A549 (cell line): ENCODE measurements at regions not wholly inside any gene's neighbourhood (a gene's known extent, or its start where the extent isn't known, plus 50 kb on each side); places are given as distances from the start of the nearest gene placed in this dataset.

Experiments
- ATAC-seq, 2 experiments: fragments of 200-7000 bp in 1 of 2; fragments of >200 bp in 1 of 2; cut with Nextera tagmentation in 1 of 2; cut with Tn5 transposase in 1 of 2; 3 replicates each; pipeline versions ENCODE4 v1.8.0 to v1.9.1; 2018 to 2020; ENCODE audit warnings: mild to moderate bottlenecking in 1 of 2, moderate library complexity in 1 of 2
- CTCF ChIA-PET: fragments of 300-600 bp; sonication (Branson Sonifier 250); formaldehyde crosslinking; extraction: SDS; loops from one replicate; lab custom pipeline; 2021; ENCODE audit warnings: antibody characterized with exemption, inconsistent platforms; lab: Yijun Ruan, JAX
- POLR2A ChIA-PET: fragments of 350-600 bp; formaldehyde crosslinking; extraction: SDS; loops from one replicate; lab custom pipeline; 2021; ENCODE audit warnings: antibody characterized with exemption, inconsistent platforms; lab: Yijun Ruan, JAX
- DNase-seq, 2 experiments: peaks; one replicate each; pipeline versions ENCODE4 v3.0.0 to v3.0.0-alpha.2; 2011 to 2016; ENCODE audit warnings: low read depth in 1 of 2, low spot score in 1 of 2
- FAIRE-seq: peaks from 2 replicates; lab custom pipeline; 2011; peaks lifted over from hg19 to GRCh38; lab: Jason Lieb, UNC
- H3K27ac ChIP-seq, 2 experiments: fragments of >200 bp; sonication (Bioruptor Twin); formaldehyde crosslinking; 3 replicates each; pipeline ENCODE4 v1.5.1; 2016 to 2017
- H3K4me1 ChIP-seq: fragments of >200 bp; sonication (Bioruptor Twin); formaldehyde crosslinking; 3 replicates; pipeline ENCODE4 v1.6.1; 2016
- H3K4me2 ChIP-seq: fragments of >200 bp; sonication (Bioruptor Twin); formaldehyde crosslinking; 3 replicates; pipeline ENCODE4 v1.6.1; 2016
- H3K4me3 ChIP-seq: fragments of >200 bp; sonication (Bioruptor Twin); formaldehyde crosslinking; 3 replicates; pipeline ENCODE4 v1.5.1; 2016
- H3K9me3 ChIP-seq: fragments of >200 bp; sonication (Bioruptor Twin); formaldehyde crosslinking; 3 replicates; pipeline ENCODE4 v1.6.1; 2016
- BHLHE40 ChIP-seq: IDR thresholded peaks from 2 replicates; pipeline ENCODE4 v1.6.1; 2012; ENCODE audit warnings: low read depth, low read length, inconsistent platforms
- CBX2 ChIP-seq: fragments of 200-600 bp; sonication (generic); IDR thresholded peaks from 2 replicates; pipeline ENCODE4 v1.6.1; 2016; ENCODE audit warnings: low read depth, mild to moderate bottlenecking, borderline replicate concordance
- CEBPB ChIP-seq, 2 experiments: fragments of >200 bp in 1 of 2; sonication (Bioruptor Twin) in 1 of 2; formaldehyde crosslinking in 1 of 2; IDR thresholded peaks; 2 replicates each; pipeline ENCODE4 v1.6.1; 2012 to 2016
- CHD2 ChIP-seq: fragments of 150-350 bp; IDR thresholded peaks from 2 replicates; pipeline ENCODE4 v1.6.1; 2014; ENCODE audit warnings: low read length; ENCODE audit not compliant: partially characterized antibody
- CHD4 ChIP-seq: fragments of 200-600 bp; sonication (generic); IDR thresholded peaks from 2 replicates; pipeline ENCODE4 v1.6.1; 2016; ENCODE audit warnings: antibody characterized with exemption, mild to moderate bottlenecking, borderline replicate concordance
- CTCF ChIP-seq: fragments of >200 bp; sonication (Bioruptor Twin); formaldehyde crosslinking; IDR thresholded peaks from 3 replicates; pipeline ENCODE4 v1.5.1; 2016
- EHF ChIP-seq: fragments of 250-450 bp; sonication (Bioruptor Pico); IDR thresholded peaks from 2 replicates; pipeline ENCODE4 v1.5.0; 2020; ENCODE audit warnings: mild to moderate bottlenecking
- EHMT2 ChIP-seq: fragments of 200-600 bp; sonication (generic); IDR thresholded peaks from 2 replicates; pipeline ENCODE4 v1.6.1; 2016; ENCODE audit warnings: antibody characterized with exemption, low read depth, mild to moderate bottlenecking, moderate library complexity
- ESRRA ChIP-seq: fragments of 150-350 bp; IDR thresholded peaks from 2 replicates; pipeline ENCODE4 v1.6.1; 2014; ENCODE audit warnings: mild to moderate bottlenecking, low read length, borderline replicate concordance
- FOSB ChIP-seq: fragments of 250-450 bp; sonication (Bioruptor Pico); IDR thresholded peaks from 2 replicates; pipeline ENCODE4 v1.5.0; 2020; ENCODE audit warnings: mild to moderate bottlenecking, moderate library complexity
- FOSL2 ChIP-seq, 2 experiments: fragments of 450-650 bp in 1 of 2; fragments of >200 bp in 1 of 2; sonication (Bioruptor Twin) in 1 of 2; formaldehyde crosslinking; IDR thresholded peaks; 2 replicates each; pipeline versions ENCODE4 v1.5.0 to v1.6.1; 2016 to 2020; ENCODE audit warnings: mild to moderate bottlenecking in 1 of 2, moderate library complexity in 1 of 2
- FOXS1 ChIP-seq: fragments of 250-450 bp; sonication (Bioruptor Pico); IDR thresholded peaks from 2 replicates; pipeline ENCODE4 v1.5.0; 2020; ENCODE audit warnings: mild to moderate bottlenecking, moderate library complexity
- GATA3 ChIP-seq: IDR thresholded peaks from 2 replicates; pipeline ENCODE4 v1.6.1; 2012; ENCODE audit warnings: borderline replicate concordance
- HEYL ChIP-seq: fragments of 250-450 bp; sonication (Bioruptor Pico); IDR thresholded peaks from 2 replicates; pipeline ENCODE4 v1.8.0; 2021; ENCODE audit warnings: mild to moderate bottlenecking, moderate library complexity
- HOXB13 ChIP-seq: fragments of 250-450 bp; sonication (Bioruptor Pico); IDR thresholded peaks from 2 replicates; pipeline ENCODE4 v1.5.0; 2020; ENCODE audit warnings: low read depth, mild to moderate bottlenecking, moderate library complexity
- HOXB5 ChIP-seq: fragments of 250-450 bp; sonication (Bioruptor Pico); IDR thresholded peaks from 2 replicates; pipeline ENCODE4 v1.5.0; 2020; ENCODE audit warnings: mild to moderate bottlenecking, moderate library complexity
- JUN ChIP-seq, 2 experiments: fragments of >200 bp; sonication (Bioruptor Twin); formaldehyde crosslinking; IDR thresholded peaks; 2 replicates in 1 of 2; 3 replicates in 1 of 2; pipeline ENCODE4 v1.6.1; 2016 to 2017
- JUNB ChIP-seq: fragments of >200 bp; sonication (Bioruptor Twin); formaldehyde crosslinking; IDR thresholded peaks from 2 replicates; pipeline ENCODE4 v1.6.1; 2016
- MAFK ChIP-seq: fragments of 450-650 bp; IDR thresholded peaks from 2 replicates; pipeline ENCODE4 v1.6.1; 2014; ENCODE audit not compliant: partially characterized antibody
- MAZ ChIP-seq: fragments of 150-350 bp; IDR thresholded peaks from 2 replicates; pipeline ENCODE4 v1.6.1; 2014; ENCODE audit warnings: antibody characterized with exemption, low read depth, low read length, borderline replicate concordance
- NFE2L2 ChIP-seq: fragments of 150-350 bp; conservative IDR thresholded peaks from 2 replicates; pipeline ENCODE4 v1.6.1; 2014; ENCODE audit warnings: low read length
- PHF8 ChIP-seq: fragments of 200-600 bp; sonication (generic); IDR thresholded peaks from 2 replicates; pipeline ENCODE4 v1.6.1; 2016; ENCODE audit warnings: low read depth, mild to moderate bottlenecking, antibody characterized with exemption, moderate library complexity, borderline replicate concordance
- POLR2A ChIP-seq: IDR thresholded peaks from 2 replicates; pipeline ENCODE4 v1.6.1; 2012; ENCODE audit warnings: mild to moderate bottlenecking, low read length
- RAD21 ChIP-seq, 2 experiments: fragments of >200 bp in 1 of 2; sonication (Bioruptor Twin) in 1 of 2; formaldehyde crosslinking in 1 of 2; IDR thresholded peaks in 1 of 2; conservative IDR thresholded peaks in 1 of 2; 2 replicates in 1 of 2; 3 replicates in 1 of 2; pipeline ENCODE4 v1.6.1; 2012 to 2018; ENCODE audit warnings: inconsistent platforms in 1 of 2
- RARB ChIP-seq: fragments of 250-450 bp; sonication (Bioruptor Pico); IDR thresholded peaks from 2 replicates; pipeline ENCODE4 v1.8.0; 2021; ENCODE audit warnings: mild to moderate bottlenecking, moderate library complexity
- RCOR1 ChIP-seq: fragments of 150-350 bp; IDR thresholded peaks from 2 replicates; pipeline ENCODE4 v1.6.1; 2014; ENCODE audit warnings: antibody characterized with exemption, low read length, low read depth
- SMC3 ChIP-seq: fragments of >200 bp; sonication (Bioruptor Twin); formaldehyde crosslinking; IDR thresholded peaks from 3 replicates; pipeline ENCODE4 v1.6.1; 2018; ENCODE audit warnings: inconsistent platforms
- SREBF2 ChIP-seq: fragments of 450-650 bp; IDR thresholded peaks from 2 replicates; pipeline ENCODE4 v1.6.1; 2014; ENCODE audit warnings: mild to moderate bottlenecking, moderate library complexity
- TFCP2L1 ChIP-seq: fragments of 250-450 bp; sonication (Bioruptor Pico); IDR thresholded peaks from 2 replicates; pipeline ENCODE4 v1.5.0; 2021; ENCODE audit warnings: mild to moderate bottlenecking
- TP53 ChIP-seq: fragments of 250-450 bp; sonication (Bioruptor Pico); IDR thresholded peaks from 2 replicates; pipeline ENCODE4 v1.5.0; 2021; ENCODE audit warnings: mild to moderate bottlenecking, moderate library complexity
- ZSCAN20 ChIP-seq: fragments of 250-450 bp; sonication (Bioruptor Pico); IDR thresholded peaks from 2 replicates; pipeline ENCODE4 v1.8.0; 2022; ENCODE audit warnings: mild to moderate bottlenecking, moderate library complexity
- WGBS: methylation state at CpG from one replicate; pipeline ENCODE4 v1.1.6; 2017; ENCODE audit errors: missing lambda C conversion rate; 5-methylcytosine and 5-hydroxymethylcytosine counted together
- TF ChIP-seq, protein P1 (sequence below): fragments of >200 bp; sonication (Bioruptor Twin); formaldehyde crosslinking; IDR thresholded peaks from 2 replicates; pipeline ENCODE4 v1.6.1; 2016

DNA sequence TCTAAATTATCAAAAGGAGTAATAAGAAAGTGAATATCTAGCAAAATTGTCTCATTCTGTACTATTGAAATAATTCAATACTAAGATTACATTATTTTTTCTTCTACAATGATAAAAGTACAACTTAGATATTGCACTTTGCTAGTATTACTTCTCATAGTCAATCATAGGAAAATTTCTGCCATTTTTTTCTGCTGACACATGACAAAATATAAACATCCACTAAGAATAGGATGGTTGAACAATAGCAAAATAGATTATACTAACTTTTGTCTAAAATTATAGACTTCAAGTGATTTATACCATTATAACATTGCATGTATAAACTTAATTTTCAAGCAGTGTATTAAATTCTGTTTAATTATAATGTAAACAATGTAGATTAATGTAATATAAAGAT is 540.2 kb downstream of the PDHA2 start:
- Histone ChIP-seq H3K4me2 (no peak overlapping the region), H3K9me3 (no peaks in the 10 kb centered on the region), H3K27ac (no peak overlapping the region), H3K4me3 (no peak overlapping the region), H3K4me1 (no peaks in the 10 kb centered on the region)
- DNase-seq, result no peak
- TF ChIP-seq POLR2A, result no peak
- peak; percentile 48 for TF ChIP-seq MAFK
- ChIA-PET POLR2A (no interaction called here), CTCF (no interaction called here)
- FAIRE-seq, result no peak
- ATAC-seq, result no peak

GRCh38 chr4:96383349-96383748 is 543.5 kb downstream of the PDHA2 start:
- FAIRE-seq, result no peak
- POLR2A ChIA-PET, result no interaction called here

GRCh38 chr4:96389770-96390169 is 549.9 kb downstream of the PDHA2 start:
- no peaks in the 10 kb centered on the region for H3K9me3 ChIP-seq
- H3K27ac ChIP-seq, result no peak overlapping the region
- ATAC-seq (no peak), FAIRE-seq (no peak), DNase-seq (no peak)
- no peaks in the 10 kb centered on the region for H3K4me1 ChIP-seq
- POLR2A ChIA-PET, result no interaction called here
- WGBS, result 9% methylated on average over 2 of the region's 2 CpGs
- H3K4me3 ChIP-seq, result no peak overlapping the region
- CTCF ChIA-PET, result no interaction called here
- H3K4me2 ChIP-seq, result no peak overlapping the region
- TF ChIP-seq, protein P1, sequence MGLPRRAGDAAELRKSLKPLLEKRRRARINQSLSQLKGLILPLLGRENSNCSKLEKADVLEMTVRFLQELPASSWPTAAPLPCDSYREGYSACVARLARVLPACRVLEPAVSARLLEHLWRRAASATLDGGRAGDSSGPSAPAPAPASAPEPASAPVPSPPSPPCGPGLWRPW, result no peak
- TF ChIP-seq FOSB (no peak), RARB (CRISPR knock-in tag) (no peak), RCOR1 (no peak), HEYL (CRISPR knock-in tag) (no peak), POLR2A (no peak), FOSL2 (IDR thresholded peaks at IDR 0.05) (no peak), FOSL2 (CRISPR knock-in tag; IDR thresholded peaks at IDR 0.05) (no peak), JUN (IDR thresholded peaks at IDR 0.05) (no peak), FOXS1 (CRISPR knock-in tag) (no peak), EHF (CRISPR knock-in tag) (no peak), TFCP2L1 (CRISPR knock-in tag) (no peak), ZSCAN20 (CRISPR knock-in tag) (no peak), BHLHE40 (no peak), ESRRA (no peak), RAD21 (conservative IDR thresholded peaks at IDR 0.05 in 1 of 2, IDR thresholded peaks at IDR 0.05 in 1 of 2) (no peak), MAZ (no peak), CTCF (no peak), CEBPB (IDR thresholded peaks at IDR 0.05) (no peak), SREBF2 (no peak)

More at GRCh38 chr4:96383349-96383748, 543.5 kb downstream of the PDHA2 start:
- ATAC-seq (no peak), DNase-seq (no peak)
- H3K9me3 ChIP-seq, result no peaks in the 10 kb centered on the region
- H3K4me1 ChIP-seq, result no peaks in the 10 kb centered on the region
- H3K4me3 ChIP-seq, result no peak overlapping the region
- H3K4me2 ChIP-seq, result no peak overlapping the region
- no peak overlapping the region for H3K27ac ChIP-seq
- TF ChIP-seq HOXB5 (CRISPR knock-in tag) (no peak), SMC3 (no peak), PHF8 (no peak), TP53 (no peak), CBX2 (no peak), MAZ (no peak), EHMT2 (no peak), NFE2L2 (no peak), RARB (CRISPR knock-in tag) (no peak), CHD2 (no peak), JUNB (no peak), SREBF2 (no peak), GATA3 (no peak), HOXB13 (no peak), CHD4 (no peak), HEYL (CRISPR knock-in tag) (no peak), MAFK (no peak)
- TF ChIP-seq, protein P1, result no peak
- CTCF ChIA-PET, result interaction anchor here (0.8 kb wide), 1 partner anchor 32 kb away, joined by 3 read pairs; no protein-coding TSS in a partner anchor
